MM.1S (cell line): ENCODE measurements at regions not wholly inside any gene's neighbourhood (a gene's known extent, or its start where the extent isn't known, plus 50 kb on each side); places are given as distances from the start of the nearest gene placed in this dataset.

Experiments
- CTCF ChIP-seq: fragments of 300-600 bp; sonication (generic); IDR thresholded peaks from 2 replicates; pipeline ENCODE4 v1.5.1; 2016; ENCODE audit warnings: antibody characterized with exemption, low read length, mixed read lengths
- EZH2 ChIP-seq: fragments of 300-600 bp; sonication (generic); optimal IDR thresholded peaks from 2 replicates; pipeline ENCODE3; 2017; ENCODE audit warnings: low read depth, mild to moderate bottlenecking, antibody characterized with exemption, low read length, mixed read lengths
- EZH2phosphoT487 ChIP-seq: fragments of 300-600 bp; sonication (generic); IDR thresholded peaks from 2 replicates; pipeline ENCODE4 v1.6.1; 2018; ENCODE audit warnings: antibody characterized with exemption, low read length

GRCh38 chr4:186861317-186861716, 137.7 kb upstream of the FAT1 start:
- TF ChIP-seq EZH2 (no peak), CTCF (no peak), EZH2phosphoT487 (no peak)
